GM18502 (cell line): ENCODE measurements at regions not wholly inside any gene's neighbourhood (a gene's known extent, or its start where the extent isn't known, plus 50 kb on each side); places are given as distances from the start of the nearest gene placed in this dataset.

Experiments used
- ATAC-seq: cut with Tn5 transposase; IDR thresholded peaks from one replicate; pipeline ENCODE4 v1.9.1; 2021; ENCODE audit warnings: mild to moderate bottlenecking; ENCODE audit not compliant: unreplicated experiment, poor library complexity

- no peak for ATAC-seq
Measured at GRCh38 chr13:39888865-39889810, 233.7 kb downstream of the COG6 start.

GRCh38 chr13:39890537-39890936, 235.1 kb downstream of the COG6 start:
- no peak for ATAC-seq

GRCh38 chr13:39892721-39893685, 237.5 kb downstream of the COG6 start:
- ATAC-seq: no peak

GRCh38 chr13:39893808-39894207, 238.3 kb downstream of the COG6 start:
- no peak for ATAC-seq

- no peak for ATAC-seq
Measured at GRCh38 chr13:39894586-39894985, 239.1 kb downstream of the COG6 start.

- ATAC-seq: no peak
Measured at GRCh38 chr13:39895254-39895653, 239.8 kb downstream of the COG6 start.

- ATAC-seq: no peak
Measured at GRCh38 chr13:39897636-39898035, 242.2 kb downstream of the COG6 start.

- no peak for ATAC-seq
Measured at GRCh38 chr13:39900106-39900750, 244.8 kb downstream of the COG6 start.

GRCh38 chr13:39904959-39905358, 249.5 kb downstream of the COG6 start:
- ATAC-seq: no peak

GRCh38 chr13:39909634-39910033, 254.2 kb downstream of the COG6 start:
- ATAC-seq: no peak

- no peak for ATAC-seq
Measured at GRCh38 chr13:39910041-39910440, 254.6 kb downstream of the COG6 start.

GRCh38 chr13:39910833-39911232, 255.4 kb downstream of the COG6 start:
- no peak for ATAC-seq

GRCh38 chr13:39913339-39913738, 257.9 kb downstream of the COG6 start:
- ATAC-seq: no peak

GRCh38 chr13:39913928-39914327, 258.5 kb downstream of the COG6 start:
- no peak for ATAC-seq

GRCh38 chr13:39915418-39915817, 260.0 kb downstream of the COG6 start:
- no peak for ATAC-seq

GRCh38 chr13:39916330-39916729, 260.9 kb downstream of the COG6 start:
- ATAC-seq: no peak

- no peak for ATAC-seq
Measured at GRCh38 chr13:39918620-39919236, 263.3 kb downstream of the COG6 start.

GRCh38 chr13:39920613-39921012, 265.2 kb downstream of the COG6 start:
- no peak for ATAC-seq

- ATAC-seq: no peak
Measured at GRCh38 chr13:39926345-39926744, 270.9 kb downstream of the COG6 start.

GRCh38 chr13:39928261-39928660, 272.8 kb downstream of the COG6 start:
- no peak for ATAC-seq
